ENCODE measurements at regions not wholly inside any gene's neighbourhood (a gene's known extent, or its start where the extent isn't known, plus 50 kb on each side); places are given as distances from the start of the nearest gene placed in this dataset.

GRCh38 chr2:105181282-105181681, 60.3 kb upstream of the GPR45 start:
- no peak for DNase-seq (ENCODE audit: extremely low spot score)
- TF ChIP-seq CTCF (IDR thresholded peaks at IDR 0.05; ENCODE audit: control extremely low read depth, extremely low read depth, low read depth, missing control alignments) = no peak
- ChIA-PET POLR2A (no interaction called here), CTCF (interaction anchor here (1.4 to 2.1 kb wide), 2 partner anchors 55 to 67 kb away, joined by 3 to 4 read pairs; no protein-coding TSS in a partner anchor)

- DNase-seq (ENCODE audit: extremely low spot score) = peak; percentile 52
- TF ChIP-seq CTCF (IDR thresholded peaks at IDR 0.05; ENCODE audit: control extremely low read depth, extremely low read depth, low read depth, missing control alignments) = no peak
- CTCF ChIA-PET = no interaction called here
- POLR2A ChIA-PET = no interaction called here
Observed at GRCh38 chr2:105183555-105184323, 57.8 kb upstream of the GPR45 start.

- no peak for DNase-seq (ENCODE audit: extremely low spot score)
- POLR2A ChIA-PET = no interaction called here
- CTCF ChIA-PET = no interaction called here
- no peak for TF ChIP-seq CTCF (IDR thresholded peaks at IDR 0.05; ENCODE audit: control extremely low read depth, extremely low read depth, low read depth, missing control alignments)
Observed at GRCh38 chr2:105184420-105184819, 57.1 kb upstream of the GPR45 start.

GRCh38 chr2:105186967-105187498, 54.5 kb upstream of the GPR45 start:
- CTCF ChIA-PET = no interaction called here
- POLR2A ChIA-PET = no interaction called here
- no peak for TF ChIP-seq CTCF (IDR thresholded peaks at IDR 0.05; ENCODE audit: control extremely low read depth, extremely low read depth, low read depth, missing control alignments)
- DNase-seq (ENCODE audit: extremely low spot score) = no peak

GRCh38 chr2:105187531-105187930, 54.0 kb upstream of the GPR45 start:
- TF ChIP-seq CTCF (IDR thresholded peaks at IDR 0.05; ENCODE audit: control extremely low read depth, extremely low read depth, low read depth, missing control alignments) = no peak
- CTCF ChIA-PET = interaction anchor here (1.3 to 1.9 kb wide), 3 partner anchors 10 to 72 kb away, joined by 4 to 8 read pairs (median 6); no protein-coding TSS in a partner anchor
- DNase-seq (ENCODE audit: extremely low spot score) = no peak
- POLR2A ChIA-PET = no interaction called here

GRCh38 chr2:105188343-105188742, 53.2 kb upstream of the GPR45 start:
- TF ChIP-seq CTCF (IDR thresholded peaks at IDR 0.05; ENCODE audit: control extremely low read depth, extremely low read depth, low read depth, missing control alignments) = no peak
- DNase-seq (ENCODE audit: extremely low spot score) = no peak
- ChIA-PET POLR2A (no interaction called here), CTCF (interaction anchor here (1.3 to 1.9 kb wide), 3 partner anchors 9 to 73 kb away, joined by 4 to 8 read pairs (median 6); no protein-coding TSS in a partner anchor)

Measured in GM10248 (cell line).